GM12891 (cell line): ENCODE measurements at regions not wholly inside any gene's neighbourhood (a gene's known extent, or its start where the extent isn't known, plus 50 kb on each side); places are given as distances from the start of the nearest gene placed in this dataset.

ENCODE experiments used
- PAX5 ChIP-seq: IDR thresholded peaks from 2 replicates; pipeline ENCODE4 v1.6.1; 2011; ENCODE audit warnings: low read length, moderate library complexity, mild to moderate bottlenecking; ENCODE audit not compliant: insufficient read depth, severe bottlenecking
- POLR2A ChIP-seq: IDR thresholded peaks from 2 replicates; pipeline ENCODE4 v1.6.1; 2011; ENCODE audit warnings: low read depth, low read length, control low read depth
- POLR2AphosphoS5 ChIP-seq: IDR thresholded peaks from 2 replicates; pipeline ENCODE4 v1.6.1; 2011; ENCODE audit warnings: low read depth, low read length, control low read depth
- POU2F2 ChIP-seq: IDR thresholded peaks from 2 replicates; pipeline ENCODE4 v1.6.1; 2011; ENCODE audit warnings: low read depth, mild to moderate bottlenecking, control low read depth, low read length, moderate library complexity
- SPI1 ChIP-seq: IDR thresholded peaks from 2 replicates; pipeline ENCODE4 v1.6.1; 2011; ENCODE audit warnings: low read depth, low read length, control low read depth
- TAF1 ChIP-seq: IDR thresholded peaks from 2 replicates; pipeline ENCODE4 v1.6.1; 2011; ENCODE audit warnings: low read depth, low read length, control low read depth

- TF ChIP-seq POLR2AphosphoS5 (no peak), PAX5 (no peak), SPI1 (no peak), POLR2A (no peak), TAF1 (no peak), POU2F2 (no peak)
Observed at GRCh38 chr5:104452550-104452949, 890.0 kb upstream of the NUDT12 start.
